GM18867 (cell line): ENCODE measurements at regions not wholly inside any gene's neighbourhood (a gene's known extent, or its start where the extent isn't known, plus 50 kb on each side); places are given as distances from the start of the nearest gene placed in this dataset.

Experiments used
- ATAC-seq: cut with Tn5 transposase; IDR thresholded peaks from one replicate; pipeline ENCODE4 v1.9.1; 2021; ENCODE audit warnings: mild to moderate bottlenecking, moderate library complexity; ENCODE audit not compliant: unreplicated experiment

DNA sequence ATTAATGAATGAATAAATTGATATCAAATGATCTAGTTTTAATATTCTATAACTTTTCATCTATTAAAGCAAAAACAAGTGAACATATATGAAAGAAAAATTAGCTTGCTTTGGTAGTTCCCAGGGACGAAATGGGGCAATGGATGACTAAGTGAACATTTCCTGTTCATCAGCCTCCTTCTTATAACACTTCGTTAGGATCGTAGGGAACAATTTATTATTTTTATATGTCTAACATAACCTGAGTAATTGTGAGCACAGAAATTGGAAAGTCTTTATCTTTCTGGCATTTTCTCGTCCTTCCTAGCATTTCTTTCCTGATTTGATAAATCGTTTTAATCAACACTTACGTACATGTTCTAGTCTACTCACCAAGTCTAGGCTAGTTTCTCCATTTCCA lies 59.1 kb upstream of the PPP1R3C start:
- ATAC-seq: no peak

- ATAC-seq: no peak
Observed at GRCh38 chr10:91690996-91691676, 58.3 kb upstream of the PPP1R3C start.

DNA sequence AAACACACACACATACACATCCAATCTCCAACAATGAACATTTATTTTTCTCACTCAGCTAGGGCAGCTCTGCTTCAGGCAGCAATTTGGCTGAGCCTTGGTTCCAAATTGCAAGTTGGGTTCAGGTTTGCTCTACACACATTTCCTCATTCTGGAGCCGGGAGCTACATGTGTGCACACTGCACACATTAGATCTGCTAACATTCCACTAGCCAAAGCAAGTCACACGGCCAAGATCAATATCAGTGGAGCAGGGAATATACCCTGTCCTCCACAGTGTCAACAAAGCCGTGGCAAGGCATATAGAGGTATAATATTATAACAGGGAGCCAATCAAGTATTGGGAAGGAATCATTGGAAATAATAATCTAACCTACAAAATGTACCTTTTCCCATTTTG lies 57.5 kb upstream of the PPP1R3C start:
- ATAC-seq: no peak

DNA sequence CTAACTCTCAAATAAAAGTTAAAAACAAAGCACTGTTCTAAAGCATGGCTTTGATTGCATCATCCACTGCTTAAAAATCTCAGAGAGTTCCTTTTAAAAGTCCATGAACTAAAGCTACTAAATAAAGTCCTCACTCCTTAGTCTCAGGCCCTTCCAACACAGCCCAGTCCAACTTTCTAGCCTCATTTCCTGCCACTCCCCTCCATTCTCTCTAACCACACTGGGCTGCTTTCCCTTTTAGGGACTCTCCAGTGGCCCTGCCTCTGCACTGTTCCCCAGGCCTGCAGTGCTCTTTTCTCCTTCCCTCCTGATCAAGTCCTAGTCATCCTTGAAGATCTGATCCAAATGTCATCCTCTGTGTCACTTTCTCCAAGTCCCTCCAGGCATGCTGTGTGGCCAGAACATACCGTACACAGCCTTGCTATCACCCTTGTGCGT lies 56.9 kb upstream of the PPP1R3C start:
- no peak for ATAC-seq

- no peak for ATAC-seq
Observed at GRCh38 chr10:91684841-91685240, 52.0 kb upstream of the PPP1R3C start.

GRCh38 chr10:91683975-91684374 lies 51.1 kb upstream of the PPP1R3C start:
- ATAC-seq: no peak

GRCh38 chr10:91682912-91683311 lies 50.0 kb upstream of the PPP1R3C start:
- no peak for ATAC-seq
